HepG2 (cell line): ENCODE measurements at regions not wholly inside any gene's neighbourhood (a gene's known extent, or its start where the extent isn't known, plus 50 kb on each side); places are given as distances from the start of the nearest gene placed in this dataset.

Experiments
- CHD2 ChIP-seq: IDR thresholded peaks from 2 replicates; pipeline ENCODE4 v1.6.1; 2011; ENCODE audit warnings: low read depth, low read length, improper control_type of control experiment
- EED ChIP-seq: sonication (generic); formaldehyde crosslinking; IDR thresholded peaks from 2 replicates; pipeline ENCODE4 v1.5.0; 2020; ENCODE audit warnings: mild to moderate bottlenecking, missing genetic modification reagents
- FUBP1 ChIP-seq: sonication (generic); formaldehyde crosslinking; IDR thresholded peaks from 2 replicates; pipeline ENCODE4 v1.5.1; 2020; ENCODE audit warnings: missing genetic modification reagents, mild to moderate bottlenecking, borderline replicate concordance
- IKZF4 ChIP-seq: sonication (generic); formaldehyde crosslinking; IDR thresholded peaks from 2 replicates; pipeline ENCODE4 v1.5.1; 2020; ENCODE audit warnings: borderline replicate concordance, mild to moderate bottlenecking, low read depth, missing genetic modification reagents; ENCODE audit errors: not compliant biosample characterization
- MIER3 ChIP-seq: IDR thresholded peaks from 2 replicates; pipeline ENCODE4 v1.6.1; 2016; ENCODE audit warnings: missing compliant biosample characterization, borderline replicate concordance
- NFYB ChIP-seq: sonication (generic); formaldehyde crosslinking; IDR thresholded peaks from 2 replicates; pipeline ENCODE4 v1.4.0; 2020; ENCODE audit warnings: missing genetic modification reagents
- NONO ChIP-seq, 2 experiments: fragments of 450-650 bp in 1 of 2; sonication (generic) in 1 of 2; formaldehyde crosslinking in 1 of 2; IDR thresholded peaks in 1 of 2; conservative IDR thresholded peaks in 1 of 2; 2 replicates each; pipeline versions ENCODE4 v1.6.1 to v1.8.0; 2017 to 2022; ENCODE audit warnings: mild to moderate bottlenecking in 1 of 2, missing genetic modification reagents in 1 of 2, moderate library complexity in 1 of 2
- THYN1 ChIP-seq: sonication (generic); formaldehyde crosslinking; IDR thresholded peaks from 2 replicates; pipeline ENCODE4 v1.8.1; 2023; ENCODE audit warnings: low read depth, mild to moderate bottlenecking, moderate library complexity, missing genetic modification reagents, borderline replicate concordance
- ZBTB33 ChIP-seq: sonication (generic); formaldehyde crosslinking; IDR thresholded peaks from 2 replicates; pipeline ENCODE4 v1.4.0; 2020; ENCODE audit warnings: missing genetic modification reagents
- ZNF121 ChIP-seq: sonication (generic); formaldehyde crosslinking; IDR thresholded peaks from 2 replicates; pipeline ENCODE4 v1.5.0; 2020; ENCODE audit warnings: mild to moderate bottlenecking, missing genetic modification reagents
- ZNF160 ChIP-seq: sonication (generic); formaldehyde crosslinking; IDR thresholded peaks from 2 replicates; pipeline ENCODE4 v1.8.0; 2022; ENCODE audit warnings: mild to moderate bottlenecking, inconsistent platforms, missing genetic modification reagents
- ZNF30 ChIP-seq: sonication (generic); formaldehyde crosslinking; IDR thresholded peaks from 2 replicates; pipeline ENCODE4 v1.5.0; 2020; ENCODE audit warnings: mild to moderate bottlenecking, missing genetic modification reagents
- ZNF343 ChIP-seq: sonication (generic); formaldehyde crosslinking; IDR thresholded peaks from 2 replicates; pipeline ENCODE4 v1.4.0; 2020; ENCODE audit warnings: mild to moderate bottlenecking, missing genetic modification reagents
- ZNF407 ChIP-seq: sonication (generic); formaldehyde crosslinking; IDR thresholded peaks from one replicate; pipeline ENCODE4 v1.5.1; 2020; ENCODE audit warnings: mild to moderate bottlenecking, missing genetic modification reagents; ENCODE audit errors: not compliant biosample characterization
- ZNF468 ChIP-seq: sonication (generic); formaldehyde crosslinking; IDR thresholded peaks from 2 replicates; pipeline ENCODE4 v1.8.0; 2022; ENCODE audit warnings: mild to moderate bottlenecking, moderate library complexity, missing genetic modification reagents
- ZNF577 ChIP-seq: sonication (generic); formaldehyde crosslinking; IDR thresholded peaks from 2 replicates; pipeline ENCODE4 v1.4.0; 2020; ENCODE audit warnings: mild to moderate bottlenecking, low read depth, missing genetic modification reagents, borderline replicate concordance
- ZSCAN20 ChIP-seq: sonication (generic); formaldehyde crosslinking; IDR thresholded peaks from 2 replicates; pipeline ENCODE4 v1.4.0; 2020; ENCODE audit warnings: missing genetic modification reagents, mild to moderate bottlenecking, borderline replicate concordance

- TF ChIP-seq NONO (IDR thresholded peaks at IDR 0.05): no peak
- no peak for TF ChIP-seq NONO (CRISPR knock-in tag; conservative IDR thresholded peaks at IDR 0.05)
- TF ChIP-seq ZNF577 (CRISPR knock-in tag): no peak; the same call in 1 of the 2 replicates
- TF ChIP-seq ZNF468 (CRISPR knock-in tag): no peak
- TF ChIP-seq ZNF407 (CRISPR knock-in tag): peak; percentile 16
- no peak for TF ChIP-seq ZSCAN20 (CRISPR knock-in tag)
- no peak for TF ChIP-seq ZNF160 (CRISPR knock-in tag)
- TF ChIP-seq ZBTB33 (CRISPR knock-in tag): no peak
- no peak for TF ChIP-seq MIER3 (CRISPR knock-in tag)
- no peak for TF ChIP-seq CHD2
- no peak for TF ChIP-seq IKZF4 (CRISPR knock-in tag)
- no peak for TF ChIP-seq FUBP1 (CRISPR knock-in tag)
- TF ChIP-seq THYN1 (CRISPR knock-in tag): no peak
- TF ChIP-seq NFYB: no peak
- TF ChIP-seq ZNF30 (CRISPR knock-in tag): 0 out of 2 replicates have a peak, but pooled peaks have one; percentile 7
- no peak for TF ChIP-seq ZNF121 (CRISPR knock-in tag)
- TF ChIP-seq ZNF343 (CRISPR knock-in tag): 0 out of 2 replicates have a peak, but pooled peaks have one; percentile 2
- TF ChIP-seq EED (CRISPR knock-in tag): no peak
Measured at GRCh38 chr13:50126263-50126992, 111.2 kb downstream of the KCNRG start (continued).
